Heart right ventricle (tissue), 16 donors: ENCODE measurements at regions not wholly inside any gene's neighbourhood (a gene's known extent, or its start where the extent isn't known, plus 50 kb on each side); places are given as distances from the start of the nearest gene placed in this dataset.

Experiments
- ATAC-seq, 8 donors: fragments of 200-7000 bp; cut with Tn5 transposase; one replicate each; pipeline ENCODE4 v1.9.1; 2020; ENCODE audit warnings: mild to moderate bottlenecking in 8 of 8, moderate library complexity in 8 of 8, moderate number of reproducible peaks in 1 of 8
- DNase-seq, 2 donors: peaks; one replicate each; pipeline ENCODE4 v3.0.0-alpha.2; 2020
- H3K27ac ChIP-seq, 10 donors: fragments of 200-600 bp; sonication (generic) in 2 of 10; one replicate each; pipeline versions ENCODE4 v1.5.0 to v1.8.0; 2020 to 2022; ENCODE audit warnings: mild to moderate bottlenecking in 3 of 10
- H3K27me3 ChIP-seq, 7 donors: fragments of 200-600 bp; one replicate each; pipeline ENCODE4 v1.8.0; 2021 to 2022; ENCODE audit warnings: mild to moderate bottlenecking in 2 of 7
- H3K36me3 ChIP-seq, 9 donors: fragments of 200-600 bp; sonication (generic) in 1 of 9; one replicate each; pipeline versions ENCODE4 v1.5.0 to v1.8.0; 2020 to 2022; ENCODE audit warnings: mild to moderate bottlenecking in 2 of 9
- H3K4me1 ChIP-seq, 9 donors: fragments of 200-600 bp; sonication (generic) in 1 of 9; one replicate each; pipeline versions ENCODE4 v1.5.0 to v1.8.0; 2020 to 2022; ENCODE audit warnings: mild to moderate bottlenecking in 4 of 9
- H3K4me3 ChIP-seq, 10 donors: fragments of 200-600 bp; sonication (generic) in 2 of 10; one replicate each; pipeline versions ENCODE4 v1.5.0 to v1.8.0; 2020 to 2022; ENCODE audit warnings: mild to moderate bottlenecking in 7 of 10, moderate library complexity in 2 of 10
- H3K9me3 ChIP-seq, 11 donors: fragments of 200-600 bp in 10 of 11; sonication (generic) in 2 of 11; one replicate each; pipeline versions ENCODE4 v1.5.0 to v1.8.0; 2013 to 2022; ENCODE audit warnings: mild to moderate bottlenecking in 2 of 11, control low read depth in 1 of 11, moderate library complexity in 1 of 11
- CTCF ChIP-seq, 9 donors: fragments of 200-600 bp; sonication (generic) in 2 of 9; IDR thresholded peaks; one replicate each; pipeline versions ENCODE4 v1.5.0 to v1.8.0; 2021 to 2022; ENCODE audit warnings: antibody characterized with exemption in 9 of 9, mild to moderate bottlenecking in 5 of 9, moderate library complexity in 1 of 9
- WGBS, 2 donors: extraction: QIAGEN DNeasy Blood & Tissue Kit; methylation state at CpG; one replicate each; pipeline ENCODE4 v1.1.7; 2013; ENCODE audit warnings: inconsistent platforms in 1 of 2; 5-methylcytosine and 5-hydroxymethylcytosine counted together
- intact Hi-C, 10 donors: fragments of 100-400 bp; cut with DNase I; formaldehyde crosslinking; loops; one replicate each; pipeline versions ENCODE4 v1.11.1 to v1.14.2; 2022
- donor health status: Arrhythmogenic right ventricular cardiomyopathy.
- donor health status: ischemic (EF 13 %, LVEDD 7.1; RV severe dilation, severe dysfunction).
- donor health status: healthy with polysubstance abuse.
- donor health status: DM: no; HTN: yes; CAD: no.
- donor health status: DM: no; HTN: no; CAD: no.
- donor health status: ischemic (EF 25% LVEDD 6.9; RV normal size, moderate dysfunction).
- donor health status: ischemic (EF 25% LVEDD 5.7; RV mildly dilated, moderate dysfunction).
- donor health status: healthy.
- donor health status: DM: yes; HTN: yes; CAD: no.
- donor health status: Ischemic cardiomyopathy.
- donor health status: ischemic (EF 35%, LVEDD 5.7; RV mildly dilated, moderate dysfunction).
- donor health status: nonischemic (EF 11% LVEDD 7.7; RV severe dilation, severe dysfunction).
- donor health status: DM: yes; HTN: yes; CAD: no.
- donor health status: PGD.
- donor health status: ischemic (EF 29% LVEDD 5.4; RV normal size, mild dysfunction).
- donor health status: nonischemic (EF 23%, LVEDD 6.1; RV moderate dilation, normal function).

DNA sequence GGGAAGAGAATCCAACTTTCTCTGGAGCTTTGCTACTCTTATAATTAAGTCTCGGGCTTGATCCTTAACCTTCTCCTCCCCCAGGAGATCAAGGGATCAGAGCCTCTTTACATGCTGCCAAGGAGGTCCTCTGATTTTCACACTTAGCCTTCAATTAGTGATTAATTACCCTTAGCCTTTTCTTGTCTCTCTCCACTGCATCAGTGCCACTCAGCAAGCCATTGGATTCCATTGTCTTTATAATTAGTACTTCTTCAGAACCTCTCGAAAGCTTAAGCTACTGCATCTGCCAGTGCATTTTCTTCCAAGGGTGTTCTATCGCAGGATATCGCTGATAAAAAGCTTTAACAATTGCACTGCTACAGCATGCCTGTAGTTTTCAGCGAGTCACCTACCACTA is 477.0 kb upstream of the MEIS1 start:
- H3K36me3 ChIP-seq, result no peaks in the 10 kb centered on the region
- no peak for TF ChIP-seq CTCF (IDR thresholded peaks at IDR 0.05)
- H3K4me3 ChIP-seq, result no peak overlapping the region
- H3K4me1 ChIP-seq, result no peaks in the 10 kb centered on the region
- intact Hi-C loops, result no loop called here
- ATAC-seq, result no peak
- no peak for DNase-seq
- 52 to 55% methylated on average over 5 of the region's 5 CpGs for WGBS, 2 donors
- peaks cover 0 to 12% (median 0%) of the 10 kb centered on the region in 7 donors for H3K27me3 ChIP-seq
- H3K27ac ChIP-seq, result no peak overlapping the region
- peaks cover 0 to 7% (median 0%) of the 10 kb centered on the region in 11 donors for H3K9me3 ChIP-seq

- H3K9me3 ChIP-seq, result peaks cover 0 to 7% (median 0%) of the 10 kb centered on the region in 11 donors
- peaks cover 0 to 12% (median 0%) of the 10 kb centered on the region in 7 donors for H3K27me3 ChIP-seq
- no peak overlapping the region for H3K4me3 ChIP-seq
- DNase-seq, result no peak
- H3K4me1 ChIP-seq, result no peaks in the 10 kb centered on the region
- TF ChIP-seq CTCF (IDR thresholded peaks at IDR 0.05), result no peak
- intact Hi-C loops, result no loop called here
- no peaks in the 10 kb centered on the region for H3K36me3 ChIP-seq
- H3K27ac ChIP-seq, result no peak overlapping the region
- WGBS, 2 donors, result 69 to 73% methylated on average over 2 of the region's 2 CpGs
- no peak for ATAC-seq
These were observed 477.5 kb upstream of the MEIS1 start for GRCh38 chr2:65957454-65957853.

DNA sequence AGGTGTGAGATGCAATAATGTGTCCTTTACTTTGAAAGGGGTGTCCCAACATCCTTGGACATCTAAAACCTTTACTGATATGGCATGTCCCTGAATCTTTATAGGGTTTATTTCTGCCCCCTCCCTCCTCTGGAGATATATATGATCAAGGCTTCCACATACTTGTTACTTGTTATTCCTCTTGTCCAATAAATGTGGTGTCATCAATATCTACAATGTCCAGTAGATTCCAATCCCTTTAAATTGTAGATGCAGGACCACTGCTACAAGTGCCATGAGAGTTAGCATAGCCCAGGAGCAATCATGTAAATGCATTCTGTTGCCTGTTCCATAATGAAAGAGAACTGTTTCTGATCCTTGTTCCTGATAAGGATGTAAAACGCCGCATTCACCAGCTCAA is 479.7 kb upstream of the MEIS1 start:
- DNase-seq, result no peak
- Histone ChIP-seq H3K36me3 (no peaks in the 10 kb centered on the region), H3K9me3 (peaks cover 0 to 7% (median 0%) of the 10 kb centered on the region in 11 donors), H3K27ac (no peak overlapping the region), H3K27me3 (peaks cover 0 to 12% (median 0%) of the 10 kb centered on the region in 7 donors), H3K4me3 (no peak overlapping the region), H3K4me1 (no peaks in the 10 kb centered on the region)
- 88 to 94% methylated on average over 2 of the region's 2 CpGs for WGBS, 2 donors
- TF ChIP-seq CTCF (IDR thresholded peaks at IDR 0.05), result no peak
- intact Hi-C loops, result no loop called here
- no peak for ATAC-seq

DNA sequence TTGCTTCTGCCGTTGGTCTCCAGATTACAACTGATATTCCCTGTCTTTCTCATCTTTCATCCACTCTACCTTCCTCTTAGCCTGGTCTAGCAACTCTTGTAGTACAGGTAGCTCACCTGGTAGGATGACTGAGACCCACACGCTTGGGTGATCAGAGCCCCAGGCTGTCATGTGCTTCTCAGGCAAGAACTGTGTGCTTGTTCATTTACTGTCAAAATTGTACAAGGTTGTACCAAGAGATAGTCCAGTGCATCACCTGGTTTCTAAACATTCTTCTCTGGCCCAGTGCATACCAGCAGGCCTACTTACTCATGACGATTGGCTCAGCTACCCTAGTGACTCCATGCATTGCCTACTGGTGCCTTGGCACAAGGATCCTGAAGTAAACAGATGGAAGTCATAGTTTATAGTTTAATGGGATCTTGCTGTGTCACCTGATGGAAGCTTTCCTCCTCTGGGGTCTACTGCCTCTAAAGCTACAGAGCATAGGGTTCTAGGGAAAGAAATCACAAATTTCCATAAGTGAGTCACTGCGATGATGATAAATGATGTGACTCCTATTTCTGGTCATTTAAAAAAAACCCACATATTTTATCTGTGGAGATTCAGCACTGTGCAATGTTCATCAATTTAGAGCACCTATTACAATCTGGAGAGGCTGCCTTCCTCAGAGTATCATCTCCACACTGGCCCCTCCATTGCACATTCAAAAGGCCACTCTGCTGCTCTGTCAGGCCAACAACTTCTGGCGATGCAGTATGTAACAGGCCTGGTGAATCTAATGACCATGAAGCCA is 481.8 kb upstream of the MEIS1 start:
- DNase-seq (no peak), ATAC-seq (no peak)
- Histone ChIP-seq H3K9me3 (peaks cover 0 to 7% (median 0%) of the 10 kb centered on the region in 11 donors), H3K36me3 (no peaks in the 10 kb centered on the region), H3K27me3 (peaks cover 0 to 7% (median 0%) of the 10 kb centered on the region in 7 donors), H3K4me3 (no peak overlapping the region), H3K27ac (no peak overlapping the region), H3K4me1 (no peaks in the 10 kb centered on the region)
- TF ChIP-seq CTCF (IDR thresholded peaks at IDR 0.05), result no peak
- 87 to 89% methylated on average over 5 of the region's 5 CpGs for WGBS, 2 donors
- intact Hi-C loops, result no loop called here
